HCT116 (cell line): ENCODE measurements at regions not wholly inside any gene's neighbourhood (a gene's known extent, or its start where the extent isn't known, plus 50 kb on each side); places are given as distances from the start of the nearest gene placed in this dataset.

Experiments used
- ATAC-seq: fragments of 200-7000 bp; cut with Tn5 transposase; 2 replicates; pipeline ENCODE4 v1.9.1; 2020; ENCODE audit warnings: mild to moderate bottlenecking, moderate library complexity
- BruUV-seq: library from RNA; stranded (reverse); fragments of 400-500 nt; replicated peaks from 2 replicates; lab custom pipeline; 2021; lab: Mats Ljungman, UMichigan
- CTCF ChIA-PET: fragments of 300-600 bp; sonication (Branson Sonifier 250); formaldehyde crosslinking; loops from one replicate; lab custom pipeline; 2021; ENCODE audit warnings: antibody characterized with exemption; lab: Charles Lee
- POLR2A ChIA-PET: fragments of 300-600, 350-600 bp; sonication (Branson Sonifier 250); formaldehyde crosslinking; loops from one replicate; lab custom pipeline; 2021; ENCODE audit warnings: antibody characterized with exemption; lab: Charles Lee
- RAD21 ChIA-PET, 2 experiments: fragments of 300-600 bp; sonication (Branson Sonifier 250); formaldehyde crosslinking; loops; one replicate each; lab custom pipeline; 2023; ENCODE audit warnings: low total read pairs in 2 of 2; ENCODE audit not compliant: uncharacterized antibody in 2 of 2, unreplicated experiment in 2 of 2, low non-redundant PET in 1 of 2; lab: Charles Lee
- DNase-seq: peaks from one replicate; pipeline ENCODE4 v3.0.0-alpha.2; 2010; ENCODE audit warnings: low read depth, low spot score
- H2AFZ ChIP-seq: fragments of 200-600 bp; shearing (Covaris generic), sonication (generic); 2 replicates; pipeline ENCODE4 v1.6.1; 2017; ENCODE audit warnings: low read depth, mixed run types, mixed read lengths, antibody characterized with exemption, low read length; ENCODE audit not compliant: poor library complexity, severe bottlenecking
- H3K27ac ChIP-seq: 2 replicates; pipeline ENCODE4 v1.5.1; 2012; ENCODE audit warnings: low read depth, low read length
- H3K27me3 ChIP-seq: fragments of 200-600 bp; sonication (generic); 2 replicates; pipeline ENCODE4 v1.6.1; 2016; ENCODE audit warnings: mixed run types, low read length, mixed read lengths; ENCODE audit not compliant: insufficient read depth
- H3K36me3 ChIP-seq, 2 experiments: fragments of 200-500 bp in 1 of 2; fragments of 200-600 bp in 1 of 2; sonication (Bioruptor generic) in 1 of 2; sonication (generic) in 1 of 2; 2 replicates each; pipeline versions ENCODE4 v1.5.1 to v1.6.1; 2014 to 2016; ENCODE audit warnings: low read length in 2 of 2, inconsistent platforms in 1 of 2, mixed read lengths in 1 of 2, mixed run types in 1 of 2; ENCODE audit not compliant: insufficient read depth in 2 of 2, control insufficient read depth in 1 of 2
- H3K4me1 ChIP-seq, 2 experiments: fragments of 200-600 bp in 1 of 2; sonication (generic) in 1 of 2; 2 replicates each; pipeline versions ENCODE4 v1.5.1 to v1.6.1; 2012 to 2017; ENCODE audit warnings: low read length in 2 of 2, inconsistent platforms in 1 of 2, mild to moderate bottlenecking in 1 of 2, mixed read lengths in 1 of 2, mixed run types in 1 of 2, moderate library complexity in 1 of 2; ENCODE audit not compliant: insufficient read depth in 2 of 2, control insufficient read depth in 1 of 2
- H3K4me2 ChIP-seq: fragments of 200-600 bp; sonication (generic); 2 replicates; pipeline ENCODE4 v1.6.1; 2017; ENCODE audit warnings: mixed run types, low read length, mixed read lengths
- H3K4me3 ChIP-seq, 2 experiments: fragments of 200-600 bp in 1 of 2; sonication (generic) in 1 of 2; replicated peaks in 1 of 2; 2 replicates each; pipeline ENCODE4 v1.5.1; 2011 to 2016; ENCODE audit warnings: low read length in 2 of 2, control low read depth in 1 of 2, low read depth in 1 of 2, mild to moderate bottlenecking in 1 of 2, mixed read lengths in 1 of 2, mixed run types in 1 of 2
- H3K79me2 ChIP-seq: fragments of 200-600 bp; sonication (generic); 2 replicates; pipeline ENCODE4 v1.6.1; 2017; ENCODE audit warnings: mild to moderate bottlenecking, mixed run types, low read length, moderate library complexity, mixed read lengths; ENCODE audit not compliant: insufficient read depth
- H3K9ac ChIP-seq: fragments of 200-600 bp; sonication (generic); 2 replicates; pipeline ENCODE4 v1.6.1; 2016; ENCODE audit warnings: low read length, mixed read lengths
- H3K9me2 ChIP-seq: fragments of 200-600 bp; sonication (generic), shearing (Covaris generic); 2 replicates; pipeline ENCODE4 v1.6.1; 2017; ENCODE audit warnings: mixed run types, mild to moderate bottlenecking, moderate library complexity; ENCODE audit not compliant: insufficient read depth
- H3K9me3 ChIP-seq, 2 experiments: fragments of 200-500 bp in 1 of 2; fragments of 200-600 bp in 1 of 2; sonication (Bioruptor generic) in 1 of 2; sonication (generic) in 1 of 2; 2 replicates each; pipeline ENCODE4 v1.6.1; 2014 to 2017; ENCODE audit warnings: low read length in 2 of 2, mixed read lengths in 2 of 2, inconsistent platforms in 1 of 2, low read depth in 1 of 2, mild to moderate bottlenecking in 1 of 2, mixed run types in 1 of 2, moderate library complexity in 1 of 2; ENCODE audit not compliant: control insufficient read depth in 1 of 2, insufficient read depth in 1 of 2
- H4K20me1 ChIP-seq: fragments of 200-600 bp; sonication (generic), shearing (Covaris generic); 2 replicates; pipeline ENCODE4 v1.6.1; 2017; ENCODE audit warnings: mixed run types, mild to moderate bottlenecking, moderate library complexity; ENCODE audit not compliant: insufficient read depth
- ATF3 ChIP-seq: IDR thresholded peaks from 2 replicates; pipeline ENCODE4 v1.6.1; 2012
- CBX3 ChIP-seq: IDR thresholded peaks from 2 replicates; pipeline ENCODE4 v1.6.1; 2012; ENCODE audit warnings: low read depth
- CTCF ChIP-seq, 3 experiments: fragments of 200-600 bp in 1 of 3; sonication (generic) in 1 of 3; IDR thresholded peaks in 2 of 3; conservative IDR thresholded peaks in 1 of 3; 2 replicates each; pipeline ENCODE4 v1.5.1; 2012 to 2017; ENCODE audit warnings: low read depth in 2 of 3, low read length in 2 of 3, antibody characterized with exemption in 1 of 3, borderline replicate concordance in 1 of 3, control low read depth in 1 of 3, mild to moderate bottlenecking in 1 of 3, mixed read lengths in 1 of 3, mixed run types in 1 of 3, moderate library complexity in 1 of 3; ENCODE audit not compliant: insufficient read depth in 1 of 3
- EGR1 ChIP-seq: IDR thresholded peaks from 2 replicates; pipeline ENCODE4 v1.6.1; 2012; ENCODE audit warnings: low read depth
- ELF1 ChIP-seq: IDR thresholded peaks from 2 replicates; pipeline ENCODE4 v1.6.1; 2012; ENCODE audit warnings: low read depth, borderline replicate concordance
- EZH2 ChIP-seq: fragments of 200-600 bp; sonication (generic); IDR thresholded peaks from 2 replicates; pipeline ENCODE4 v1.6.1; 2017; ENCODE audit warnings: antibody characterized with exemption, mixed run types
- EZH2phosphoT487 ChIP-seq: fragments of 200-600 bp; IDR thresholded peaks from 2 replicates; pipeline ENCODE4 v1.6.1; 2018; ENCODE audit warnings: antibody characterized with exemption, borderline replicate concordance
- FOSL1 ChIP-seq: IDR thresholded peaks from 2 replicates; pipeline ENCODE4 v1.6.1; 2012; ENCODE audit warnings: low read depth
- MAX ChIP-seq: IDR thresholded peaks from 2 replicates; pipeline ENCODE4 v1.6.1; 2012
- POLR2A ChIP-seq: IDR thresholded peaks from 2 replicates; pipeline ENCODE4 v1.7.0; 2011; ENCODE audit warnings: borderline replicate concordance; ENCODE audit not compliant: insufficient read depth, insufficient read length; ENCODE audit errors: extremely low read depth
- POLR2AphosphoS5 ChIP-seq: IDR thresholded peaks from 2 replicates; pipeline ENCODE4 v1.6.1; 2011; ENCODE audit warnings: mild to moderate bottlenecking, low read depth, low read length, moderate library complexity
- RAD21 ChIP-seq: IDR thresholded peaks from 2 replicates; pipeline ENCODE4 v1.6.1; 2012; ENCODE audit warnings: low read depth, mild to moderate bottlenecking
- SP1 ChIP-seq: IDR thresholded peaks from 2 replicates; pipeline ENCODE4 v1.6.1; 2012; ENCODE audit warnings: low read depth
- TCF7L2 ChIP-seq: IDR thresholded peaks from 2 replicates; pipeline ENCODE4 v1.7.0; 2011; ENCODE audit warnings: borderline replicate concordance, inconsistent platforms; ENCODE audit not compliant: insufficient read depth, insufficient read length; ENCODE audit errors: extremely low read depth
- YY1 ChIP-seq: IDR thresholded peaks from 2 replicates; pipeline ENCODE4 v1.6.1; 2011; ENCODE audit warnings: low read length, low read depth, moderate library complexity, mild to moderate bottlenecking; ENCODE audit not compliant: insufficient replicate concordance; ENCODE audit errors: extremely low read depth
- ZBTB33 ChIP-seq: IDR thresholded peaks from 2 replicates; pipeline ENCODE4 v1.6.1; 2011; ENCODE audit warnings: mild to moderate bottlenecking, low read length, moderate library complexity; ENCODE audit not compliant: insufficient replicate concordance; ENCODE audit errors: extremely low read depth
- ZFX ChIP-seq: fragments of 450-650 bp; IDR thresholded peaks from 2 replicates; pipeline ENCODE4 v1.6.1; 2017
- intact Hi-C: fragments of 100-400 bp; cut with micrococcal nuclease; formaldehyde crosslinking; loops from 2 replicates; pipeline ENCODE4 v1.10.0; 2022

- TF ChIP-seq CTCF (IDR thresholded peaks at IDR 0.05 in 2 of 3, conservative IDR thresholded peaks at IDR 0.05 in 1 of 3; ENCODE audit: borderline replicate concordance in 1 of 3, insufficient read depth in 1 of 3, low read depth in 2 of 3, low read length in 2 of 3) = no peak
- TF ChIP-seq POLR2AphosphoS5 = no peak
- no peak for TF ChIP-seq CBX3
- TF ChIP-seq ATF3 = no peak
- no peak for TF ChIP-seq ELF1
- TF ChIP-seq ZFX = no peak
- TF ChIP-seq YY1 = no peak
These were observed 597.0 kb downstream of the UQCRFS1 start (continued) for GRCh38 chr19:28615966-28616365.

- Histone ChIP-seq H3K9me3 (peaks cover 0 to 27% of the 10 kb centered on the region in 2 experiments; a peak in 2 of 4 replicates), H3K4me3 (no peak overlapping the region), H4K20me1 (no peaks in the 10 kb centered on the region), H2AFZ (no peak overlapping the region), H3K9me2 (no peaks in the 10 kb centered on the region), H3K9ac (no peak overlapping the region), H3K4me2 (no peak overlapping the region), H3K4me1 (no peaks in the 10 kb centered on the region), H3K79me2 (no peaks in the 10 kb centered on the region), H3K27me3 (no peaks in the 10 kb centered on the region), H3K27ac (no peak overlapping the region), H3K36me3 (no peaks in the 10 kb centered on the region)
- intact Hi-C loops = no loop called here
- RAD21 ChIA-PET = no interaction called here
- DNase-seq = no peak
- no TSS peak for BruUV-seq
- CTCF ChIA-PET = no interaction called here
- no peak for TF ChIP-seq POLR2AphosphoS5
- no peak for TF ChIP-seq TCF7L2
- no peak for TF ChIP-seq MAX
- TF ChIP-seq EGR1 = no peak
- TF ChIP-seq ATF3 = no peak
- TF ChIP-seq SP1 = no peak
- TF ChIP-seq ELF1 = no peak
- TF ChIP-seq FOSL1 = no peak
- TF ChIP-seq ZBTB33 = no peak
- no peak for TF ChIP-seq YY1
- no peak for TF ChIP-seq EZH2
- no peak for TF ChIP-seq EZH2phosphoT487
- no peak for TF ChIP-seq POLR2A
- no peak for TF ChIP-seq RAD21
- ATAC-seq = no peak
- POLR2A ChIA-PET = no interaction called here
These were observed 597.4 kb downstream of the UQCRFS1 start for GRCh38 chr19:28615546-28615916.
